GM23338 (cell line): ENCODE measurements at regions not wholly inside any gene's neighbourhood (a gene's known extent, or its start where the extent isn't known, plus 50 kb on each side); places are given as distances from the start of the nearest gene placed in this dataset.
A peak's percentile ranks its signal among the peaks of the same experiment; 100 is the strongest.

Experiments used
- ATAC-seq: fragments of 200-7000 bp; cut with Tn5 transposase; 3 replicates; pipeline ENCODE4 v1.9.1; 2020
- DNase-seq: peaks from one replicate; pipeline ENCODE4 v3.0.0-alpha.2; 2015; ENCODE audit warnings: low spot score
- H2AFZ ChIP-seq: fragments of 200-600 bp; sonication (generic); 2 replicates; pipeline ENCODE4 v1.8.0; 2016; ENCODE audit warnings: antibody characterized with exemption, mild to moderate bottlenecking, moderate library complexity
- H3F3A ChIP-seq: fragments of 200-600 bp; sonication (generic); replicated peaks from 2 replicates; pipeline ENCODE4 v1.8.0; 2017; ENCODE audit warnings: antibody characterized with exemption, mixed run types, low read depth
- H3K27ac ChIP-seq: fragments of 200-600 bp; sonication (generic); 2 replicates; pipeline ENCODE4 v1.6.1; 2016; ENCODE audit warnings: low read depth
- H3K27me3 ChIP-seq: fragments of 200-600 bp; sonication (generic); 2 replicates; pipeline ENCODE4 v1.8.0; 2016; ENCODE audit warnings: mild to moderate bottlenecking, mixed run types, moderate library complexity; ENCODE audit not compliant: insufficient read depth
- H3K36me3 ChIP-seq: fragments of 200-600 bp; sonication (generic); 2 replicates; pipeline ENCODE4 v1.8.0; 2016; ENCODE audit warnings: mild to moderate bottlenecking; ENCODE audit not compliant: insufficient read depth
- H3K4me1 ChIP-seq: fragments of 200-600 bp; sonication (generic); 2 replicates; pipeline ENCODE4 v1.8.0; 2016; ENCODE audit warnings: mild to moderate bottlenecking, moderate library complexity; ENCODE audit not compliant: insufficient read depth
- H3K4me2 ChIP-seq: fragments of 200-600 bp; sonication (generic); 2 replicates; pipeline ENCODE4 v1.7.1; 2017; ENCODE audit warnings: mixed run types
- H3K4me3 ChIP-seq: fragments of 200-600 bp; sonication (generic); 2 replicates; pipeline ENCODE4 v1.6.1; 2016; ENCODE audit warnings: mixed run types
- H3K79me2 ChIP-seq: fragments of 200-600 bp; sonication (generic); replicated peaks from 2 replicates; pipeline ENCODE4 v1.8.0; 2017; ENCODE audit warnings: mild to moderate bottlenecking; ENCODE audit not compliant: insufficient read depth
- H3K9me2 ChIP-seq: fragments of 200-600 bp; sonication (generic); 2 replicates; pipeline ENCODE4 v1.8.0; 2017; ENCODE audit not compliant: insufficient read depth
- H4K20me1 ChIP-seq: fragments of 200-600 bp; sonication (generic); replicated peaks from 2 replicates; pipeline ENCODE4 v1.8.0; 2017; ENCODE audit warnings: mild to moderate bottlenecking; ENCODE audit not compliant: insufficient read depth
- H3K27ac Mint-ChIP-seq: 2 replicates; pipeline ENCODE4 v1.8.0; 2020; ENCODE audit warnings: inconsistent platforms, mild to moderate bottlenecking, moderate library complexity, mixed read lengths
- H3K27me3 Mint-ChIP-seq: 3 replicates; pipeline ENCODE4 v1.8.0; 2022; ENCODE audit warnings: low read depth, mild to moderate bottlenecking, moderate library complexity, mixed read lengths, inconsistent platforms; ENCODE audit not compliant: insufficient read depth, poor library complexity
- H3K36me3 Mint-ChIP-seq: 3 replicates; pipeline ENCODE4 v1.8.0; 2021; ENCODE audit warnings: low read depth, mild to moderate bottlenecking, inconsistent platforms, moderate library complexity, mixed read lengths
- H3K4me1 Mint-ChIP-seq: 3 replicates; pipeline ENCODE4 v1.8.0; 2020; ENCODE audit warnings: mild to moderate bottlenecking, inconsistent platforms, mixed read lengths
- H3K4me3 Mint-ChIP-seq: 3 replicates; pipeline ENCODE4 v1.8.0; 2021; ENCODE audit warnings: moderate library complexity, mild to moderate bottlenecking, inconsistent platforms, mixed read lengths
- H3K9me3 Mint-ChIP-seq: 3 replicates; pipeline ENCODE4 v1.8.0; 2020; ENCODE audit warnings: moderate library complexity, mild to moderate bottlenecking, inconsistent platforms, mixed read lengths
- EZH2 ChIP-seq: fragments of 200-600 bp; sonication (generic); IDR thresholded peaks from one replicate; pipeline ENCODE4 v1.8.0; 2017; ENCODE audit warnings: antibody characterized with exemption, mild to moderate bottlenecking, low read depth; ENCODE audit not compliant: unreplicated experiment
- EZH2phosphoT487 ChIP-seq: fragments of 200-600 bp; sonication (generic); IDR thresholded peaks from one replicate; pipeline ENCODE4 v1.8.1; 2018; ENCODE audit warnings: antibody characterized with exemption; ENCODE audit not compliant: unreplicated experiment
- JUNB ChIP-seq: IDR thresholded peaks from one replicate; pipeline ENCODE4 v1.6.1; 2016; ENCODE audit warnings: antibody characterized with exemption; ENCODE audit not compliant: unreplicated experiment
- NANOG ChIP-seq: IDR thresholded peaks from 2 replicates; pipeline ENCODE4 v1.6.1; 2016; ENCODE audit warnings: antibody characterized with exemption, borderline replicate concordance
- POLR2AphosphoS5 ChIP-seq: IDR thresholded peaks from 2 replicates; pipeline ENCODE4 v1.6.1; 2016; ENCODE audit warnings: antibody characterized with exemption, low read depth
- STAT1 ChIP-seq: IDR thresholded peaks from one replicate; pipeline ENCODE4 v1.6.1; 2016; ENCODE audit warnings: antibody characterized with exemption; ENCODE audit not compliant: unreplicated experiment
- ZNF114 ChIP-seq: fragments of 250-450 bp; sonication (Bioruptor Pico); IDR thresholded peaks from 2 replicates; pipeline ENCODE4 v1.5.0; 2020; ENCODE audit warnings: mild to moderate bottlenecking, moderate library complexity
- ZNF331 ChIP-seq: fragments of 250-450 bp; sonication (Bioruptor Pico); IDR thresholded peaks from 2 replicates; pipeline ENCODE4 v1.5.0; 2020; ENCODE audit warnings: low read depth, mild to moderate bottlenecking, moderate library complexity
- TF ChIP-seq, protein P1 (sequence below), 2 experiments: fragments of 200-600 bp in 1 of 2; sonication (generic) in 1 of 2; conservative IDR thresholded peaks; 2 replicates each; pipeline versions ENCODE4 v1.5.1 to v1.6.1; 2016 to 2017; ENCODE audit warnings: antibody characterized with exemption in 2 of 2, low read depth in 2 of 2, mild to moderate bottlenecking in 2 of 2, moderate library complexity in 1 of 2
- TF ChIP-seq, protein P2 (sequence below): IDR thresholded peaks from 2 replicates; pipeline ENCODE4 v1.6.1; 2016; ENCODE audit warnings: antibody characterized with exemption
- TF ChIP-seq, protein P3 (sequence below): fragments of 250-450 bp; sonication (Bioruptor Pico); IDR thresholded peaks from 2 replicates; pipeline ENCODE4 v1.5.0; 2020; ENCODE audit warnings: mild to moderate bottlenecking, moderate library complexity

DNA sequence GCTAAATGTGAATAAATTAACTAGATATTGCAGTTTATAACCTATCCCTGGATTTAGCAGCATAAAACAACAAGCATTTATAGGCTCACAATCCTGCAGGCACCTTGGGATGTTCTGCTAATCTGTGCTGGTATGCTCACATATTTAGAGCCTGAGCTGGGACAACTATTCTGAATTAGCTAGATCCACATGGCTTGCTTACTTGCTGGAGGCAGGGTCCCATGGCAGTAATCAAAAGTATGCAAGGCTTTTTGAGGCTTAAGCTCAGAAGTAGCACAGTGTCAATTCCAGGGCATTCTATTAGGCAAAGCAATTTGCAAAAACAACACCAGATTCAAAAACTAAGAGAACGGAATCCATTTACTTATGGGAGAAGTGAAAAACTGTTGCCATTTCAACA lies 745.0 kb upstream of the ACO1 start:
- Histone ChIP-seq H3K9me2 (no peaks in the 10 kb centered on the region), H4K20me1 (no peaks in the 10 kb centered on the region), H3K4me3 (no peak overlapping the region), H3K79me2 (no peaks in the 10 kb centered on the region), H3K27me3 (no peaks in the 10 kb centered on the region), H3K27ac (no peak overlapping the region), H3K36me3 (no peaks in the 10 kb centered on the region), H2AFZ (no peak overlapping the region), H3F3A (no peaks in the 10 kb centered on the region), H3K4me1 (no peaks in the 10 kb centered on the region), H3K4me2 (no peak overlapping the region)
- Mint-ChIP-seq H3K27ac (no peak overlapping the region; the same call in 1 of the 2 replicates), H3K9me3 (no peaks in the 10 kb centered on the region), H3K36me3 (no peaks in the 10 kb centered on the region), H3K4me3 (no peak overlapping the region), H3K4me1 (no peaks in the 10 kb centered on the region), H3K27me3 (no peaks in the 10 kb centered on the region)
- TF ChIP-seq, protein P1, sequence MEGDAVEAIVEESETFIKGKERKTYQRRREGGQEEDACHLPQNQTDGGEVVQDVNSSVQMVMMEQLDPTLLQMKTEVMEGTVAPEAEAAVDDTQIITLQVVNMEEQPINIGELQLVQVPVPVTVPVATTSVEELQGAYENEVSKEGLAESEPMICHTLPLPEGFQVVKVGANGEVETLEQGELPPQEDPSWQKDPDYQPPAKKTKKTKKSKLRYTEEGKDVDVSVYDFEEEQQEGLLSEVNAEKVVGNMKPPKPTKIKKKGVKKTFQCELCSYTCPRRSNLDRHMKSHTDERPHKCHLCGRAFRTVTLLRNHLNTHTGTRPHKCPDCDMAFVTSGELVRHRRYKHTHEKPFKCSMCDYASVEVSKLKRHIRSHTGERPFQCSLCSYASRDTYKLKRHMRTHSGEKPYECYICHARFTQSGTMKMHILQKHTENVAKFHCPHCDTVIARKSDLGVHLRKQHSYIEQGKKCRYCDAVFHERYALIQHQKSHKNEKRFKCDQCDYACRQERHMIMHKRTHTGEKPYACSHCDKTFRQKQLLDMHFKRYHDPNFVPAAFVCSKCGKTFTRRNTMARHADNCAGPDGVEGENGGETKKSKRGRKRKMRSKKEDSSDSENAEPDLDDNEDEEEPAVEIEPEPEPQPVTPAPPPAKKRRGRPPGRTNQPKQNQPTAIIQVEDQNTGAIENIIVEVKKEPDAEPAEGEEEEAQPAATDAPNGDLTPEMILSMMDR (conservative IDR thresholded peaks at IDR 0.05; ENCODE audit: low read depth in 2 of 2) = no peak
- no peak for TF ChIP-seq NANOG
- no peak for TF ChIP-seq EZH2phosphoT487
- TF ChIP-seq EZH2 = no peak
- ATAC-seq (no peak), DNase-seq (peak; percentile 5)

DNA sequence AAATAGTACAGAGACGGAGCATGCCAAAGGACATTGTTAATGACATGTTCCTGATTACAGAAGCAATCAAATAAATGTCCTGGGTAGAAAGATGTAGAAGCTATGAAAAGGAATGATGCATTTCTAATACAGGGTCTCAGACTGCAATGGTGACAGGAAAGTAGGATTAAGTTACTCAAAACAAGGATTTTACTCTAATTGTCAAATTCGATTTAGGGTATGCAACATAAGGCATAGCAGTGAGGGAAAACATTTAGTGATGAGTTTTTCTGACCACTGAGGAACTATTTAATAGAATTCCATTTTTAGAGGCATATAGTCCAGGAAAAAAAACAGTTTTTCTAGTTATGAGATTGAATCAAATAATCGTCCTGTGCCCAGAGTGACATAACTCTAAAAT lies 715.1 kb upstream of the ACO1 start:
- Mint-ChIP-seq H3K36me3 (no peaks in the 10 kb centered on the region), H3K4me1 (no peaks in the 10 kb centered on the region), H3K27ac (no peak overlapping the region), H3K4me3 (no peak overlapping the region), H3K9me3 (no peaks in the 10 kb centered on the region), H3K27me3 (no peaks in the 10 kb centered on the region)
- DNase-seq = no peak
- H3F3A ChIP-seq = no peaks in the 10 kb centered on the region
- no peaks in the 10 kb centered on the region for H3K4me1 ChIP-seq
- H3K27ac ChIP-seq = no peak overlapping the region
- H3K27me3 ChIP-seq = no peaks in the 10 kb centered on the region
- H3K4me3 ChIP-seq = no peak overlapping the region
- ATAC-seq = no peak
- no peaks in the 10 kb centered on the region for H3K36me3 ChIP-seq
- H3K4me2 ChIP-seq = no peak overlapping the region
- no peaks in the 10 kb centered on the region for H4K20me1 ChIP-seq
- no peaks in the 10 kb centered on the region for H3K9me2 ChIP-seq
- H2AFZ ChIP-seq = no peak overlapping the region
- no peaks in the 10 kb centered on the region for H3K79me2 ChIP-seq
- TF ChIP-seq STAT1 = no peak
- TF ChIP-seq, protein P2, sequence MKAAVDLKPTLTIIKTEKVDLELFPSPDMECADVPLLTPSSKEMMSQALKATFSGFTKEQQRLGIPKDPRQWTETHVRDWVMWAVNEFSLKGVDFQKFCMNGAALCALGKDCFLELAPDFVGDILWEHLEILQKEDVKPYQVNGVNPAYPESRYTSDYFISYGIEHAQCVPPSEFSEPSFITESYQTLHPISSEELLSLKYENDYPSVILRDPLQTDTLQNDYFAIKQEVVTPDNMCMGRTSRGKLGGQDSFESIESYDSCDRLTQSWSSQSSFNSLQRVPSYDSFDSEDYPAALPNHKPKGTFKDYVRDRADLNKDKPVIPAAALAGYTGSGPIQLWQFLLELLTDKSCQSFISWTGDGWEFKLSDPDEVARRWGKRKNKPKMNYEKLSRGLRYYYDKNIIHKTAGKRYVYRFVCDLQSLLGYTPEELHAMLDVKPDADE = no peak
- no peak for TF ChIP-seq JUNB
- TF ChIP-seq ZNF331 (CRISPR knock-in tag) = no peak
- TF ChIP-seq EZH2phosphoT487 = no peak
- TF ChIP-seq, protein P3, sequence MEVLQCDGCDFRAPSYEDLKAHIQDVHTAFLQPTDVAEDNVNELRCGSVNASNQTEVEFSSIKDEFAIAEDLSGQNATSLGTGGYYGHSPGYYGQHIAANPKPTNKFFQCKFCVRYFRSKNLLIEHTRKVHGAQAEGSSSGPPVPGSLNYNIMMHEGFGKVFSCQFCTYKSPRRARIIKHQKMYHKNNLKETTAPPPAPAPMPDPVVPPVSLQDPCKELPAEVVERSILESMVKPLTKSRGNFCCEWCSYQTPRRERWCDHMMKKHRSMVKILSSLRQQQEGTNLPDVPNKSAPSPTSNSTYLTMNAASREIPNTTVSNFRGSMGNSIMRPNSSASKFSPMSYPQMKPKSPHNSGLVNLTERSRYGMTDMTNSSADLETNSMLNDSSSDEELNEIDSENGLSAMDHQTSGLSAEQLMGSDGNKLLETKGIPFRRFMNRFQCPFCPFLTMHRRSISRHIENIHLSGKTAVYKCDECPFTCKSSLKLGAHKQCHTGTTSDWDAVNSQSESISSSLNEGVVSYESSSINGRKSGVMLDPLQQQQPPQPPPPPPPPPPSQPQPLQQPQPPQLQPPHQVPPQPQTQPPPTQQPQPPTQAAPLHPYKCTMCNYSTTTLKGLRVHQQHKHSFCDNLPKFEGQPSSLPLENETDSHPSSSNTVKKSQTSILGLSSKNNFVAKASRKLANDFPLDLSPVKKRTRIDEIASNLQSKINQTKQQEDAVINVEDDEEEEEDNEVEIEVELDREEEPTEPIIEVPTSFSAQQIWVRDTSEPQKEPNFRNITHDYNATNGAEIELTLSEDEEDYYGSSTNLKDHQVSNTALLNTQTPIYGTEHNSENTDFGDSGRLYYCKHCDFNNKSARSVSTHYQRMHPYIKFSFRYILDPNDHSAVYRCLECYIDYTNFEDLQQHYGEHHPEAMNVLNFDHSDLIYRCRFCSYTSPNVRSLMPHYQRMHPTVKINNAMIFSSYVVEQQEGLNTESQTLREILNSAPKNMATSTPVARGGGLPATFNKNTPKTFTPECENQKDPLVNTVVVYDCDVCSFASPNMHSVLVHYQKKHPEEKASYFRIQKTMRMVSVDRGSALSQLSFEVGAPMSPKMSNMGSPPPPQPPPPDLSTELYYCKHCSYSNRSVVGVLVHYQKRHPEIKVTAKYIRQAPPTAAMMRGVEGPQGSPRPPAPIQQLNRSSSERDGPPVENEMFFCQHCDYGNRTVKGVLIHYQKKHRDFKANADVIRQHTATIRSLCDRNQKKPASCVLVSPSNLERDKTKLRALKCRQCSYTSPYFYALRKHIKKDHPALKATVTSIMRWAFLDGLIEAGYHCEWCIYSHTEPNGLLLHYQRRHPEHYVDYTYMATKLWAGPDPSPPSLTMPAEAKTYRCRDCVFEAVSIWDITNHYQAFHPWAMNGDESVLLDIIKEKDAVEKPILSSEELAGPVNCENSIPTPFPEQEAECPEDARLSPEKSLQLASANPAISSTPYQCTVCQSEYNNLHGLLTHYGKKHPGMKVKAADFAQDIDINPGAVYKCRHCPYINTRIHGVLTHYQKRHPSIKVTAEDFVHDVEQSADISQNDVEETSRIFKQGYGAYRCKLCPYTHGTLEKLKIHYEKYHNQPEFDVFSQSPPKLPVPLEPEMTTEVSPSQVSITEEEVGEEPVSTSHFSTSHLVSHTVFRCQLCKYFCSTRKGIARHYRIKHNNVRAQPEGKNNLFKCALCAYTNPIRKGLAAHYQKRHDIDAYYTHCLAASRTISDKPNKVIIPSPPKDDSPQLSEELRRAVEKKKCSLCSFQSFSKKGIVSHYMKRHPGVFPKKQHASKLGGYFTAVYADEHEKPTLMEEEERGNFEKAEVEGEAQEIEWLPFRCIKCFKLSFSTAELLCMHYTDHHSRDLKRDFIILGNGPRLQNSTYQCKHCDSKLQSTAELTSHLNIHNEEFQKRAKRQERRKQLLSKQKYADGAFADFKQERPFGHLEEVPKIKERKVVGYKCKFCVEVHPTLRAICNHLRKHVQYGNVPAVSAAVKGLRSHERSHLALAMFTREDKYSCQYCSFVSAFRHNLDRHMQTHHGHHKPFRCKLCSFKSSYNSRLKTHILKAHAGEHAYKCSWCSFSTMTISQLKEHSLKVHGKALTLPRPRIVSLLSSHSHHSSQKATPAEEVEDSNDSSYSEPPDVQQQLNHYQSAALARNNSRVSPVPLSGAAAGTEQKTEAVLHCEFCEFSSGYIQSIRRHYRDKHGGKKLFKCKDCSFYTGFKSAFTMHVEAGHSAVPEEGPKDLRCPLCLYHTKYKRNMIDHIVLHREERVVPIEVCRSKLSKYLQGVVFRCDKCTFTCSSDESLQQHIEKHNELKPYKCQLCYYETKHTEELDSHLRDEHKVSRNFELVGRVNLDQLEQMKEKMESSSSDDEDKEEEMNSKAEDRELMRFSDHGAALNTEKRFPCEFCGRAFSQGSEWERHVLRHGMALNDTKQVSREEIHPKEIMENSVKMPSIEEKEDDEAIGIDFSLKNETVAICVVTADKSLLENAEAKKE = no peak
- TF ChIP-seq ZNF114 = no peak
- no peak for TF ChIP-seq EZH2
- no peak for TF ChIP-seq NANOG
- TF ChIP-seq, protein P1 (conservative IDR thresholded peaks at IDR 0.05; ENCODE audit: low read depth in 2 of 2) = no peak
- TF ChIP-seq POLR2AphosphoS5 = no peak
